ENCODE measurements at regions not wholly inside any gene's neighbourhood (a gene's known extent, or its start where the extent isn't known, plus 50 kb on each side); places are given as distances from the start of the nearest gene placed in this dataset.

DNA sequence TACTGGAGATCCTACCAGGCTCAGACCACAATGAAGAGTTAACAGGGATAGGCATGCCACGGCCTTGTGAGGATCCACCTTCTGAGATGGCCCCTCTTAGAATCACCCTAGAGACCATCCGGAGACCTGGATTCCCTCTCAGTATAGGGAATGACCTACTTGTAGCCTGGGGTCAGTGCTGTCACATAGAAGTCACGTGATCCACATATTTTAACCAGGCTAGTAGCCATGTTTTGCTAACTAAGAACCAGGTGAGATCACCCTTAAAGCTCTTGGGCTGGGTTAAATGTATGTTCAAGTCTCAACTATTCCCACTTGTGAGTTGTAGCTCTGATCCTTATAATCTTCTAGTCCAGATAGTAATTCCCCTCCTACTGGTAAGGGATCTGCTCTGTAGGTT is 215.4 kb downstream of the CCNG2 start:
- TF ChIP-seq, protein P1, sequence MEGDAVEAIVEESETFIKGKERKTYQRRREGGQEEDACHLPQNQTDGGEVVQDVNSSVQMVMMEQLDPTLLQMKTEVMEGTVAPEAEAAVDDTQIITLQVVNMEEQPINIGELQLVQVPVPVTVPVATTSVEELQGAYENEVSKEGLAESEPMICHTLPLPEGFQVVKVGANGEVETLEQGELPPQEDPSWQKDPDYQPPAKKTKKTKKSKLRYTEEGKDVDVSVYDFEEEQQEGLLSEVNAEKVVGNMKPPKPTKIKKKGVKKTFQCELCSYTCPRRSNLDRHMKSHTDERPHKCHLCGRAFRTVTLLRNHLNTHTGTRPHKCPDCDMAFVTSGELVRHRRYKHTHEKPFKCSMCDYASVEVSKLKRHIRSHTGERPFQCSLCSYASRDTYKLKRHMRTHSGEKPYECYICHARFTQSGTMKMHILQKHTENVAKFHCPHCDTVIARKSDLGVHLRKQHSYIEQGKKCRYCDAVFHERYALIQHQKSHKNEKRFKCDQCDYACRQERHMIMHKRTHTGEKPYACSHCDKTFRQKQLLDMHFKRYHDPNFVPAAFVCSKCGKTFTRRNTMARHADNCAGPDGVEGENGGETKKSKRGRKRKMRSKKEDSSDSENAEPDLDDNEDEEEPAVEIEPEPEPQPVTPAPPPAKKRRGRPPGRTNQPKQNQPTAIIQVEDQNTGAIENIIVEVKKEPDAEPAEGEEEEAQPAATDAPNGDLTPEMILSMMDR (conservative IDR thresholded peaks at IDR 0.05; ENCODE audit: low read length), result no peak
- no peak for TF ChIP-seq EZH2phosphoT487 (IDR thresholded peaks at IDR 0.05; ENCODE audit: borderline replicate concordance, low read depth, low read length)

Data from OCI-LY7 (cell line).